CD4-positive, alpha-beta memory T cell (primary cell): ENCODE measurements at regions not wholly inside any gene's neighbourhood (a gene's known extent, or its start where the extent isn't known, plus 50 kb on each side); places are given as distances from the start of the nearest gene placed in this dataset.
A peak's percentile ranks its signal among the peaks of the same experiment; 100 is the strongest.

ENCODE experiments used
- CTCF ChIA-PET: fragments of 350-600 bp; sonication (Branson Sonifier 250); formaldehyde crosslinking; loops from one replicate; lab custom pipeline; 2021; ENCODE audit warnings: inconsistent platforms; ENCODE audit not compliant: partially characterized antibody; lab: Charles Lee
- POLR2A ChIA-PET: fragments of 350-600 bp; sonication (Branson Sonifier 250); formaldehyde crosslinking; loops from one replicate; lab custom pipeline; 2021; ENCODE audit not compliant: partially characterized antibody; lab: Charles Lee
- DNase-seq, 5 donors: peaks; one replicate each; pipeline versions ENCODE4 v3.0.0 to v3.0.0-alpha.2; 2020 to 2022; ENCODE audit warnings: mixed read lengths in 1 of 5
- H3K27ac ChIP-seq: one replicate; pipeline ENCODE4 v1.7.0; 2013; ENCODE audit warnings: low read depth, low read length
- H3K27me3 ChIP-seq: 2 replicates; pipeline ENCODE4 v1.7.0; 2013; ENCODE audit warnings: mild to moderate bottlenecking, low read length, moderate library complexity; ENCODE audit not compliant: insufficient read depth
- H3K36me3 ChIP-seq: 2 replicates; pipeline ENCODE4 v1.7.0; 2013; ENCODE audit warnings: mild to moderate bottlenecking, low read length, moderate library complexity; ENCODE audit not compliant: insufficient read depth
- H3K4me1 ChIP-seq: 2 replicates; pipeline ENCODE4 v1.7.0; 2013; ENCODE audit warnings: mild to moderate bottlenecking, low read length, moderate library complexity; ENCODE audit not compliant: insufficient read depth
- H3K4me3 ChIP-seq, 2 donors: one replicate each; pipeline ENCODE4 v1.7.0; 2013; ENCODE audit warnings: low read length in 2 of 2, mild to moderate bottlenecking in 1 of 2
- H3K9me3 ChIP-seq, 2 donors: one replicate each; pipeline ENCODE4 v1.7.0; 2013; ENCODE audit warnings: low read length in 2 of 2, control low read depth in 1 of 2; ENCODE audit not compliant: control insufficient read depth in 1 of 2
- H3K27ac Mint-ChIP-seq, 7 donors: one replicate each; pipeline ENCODE4 v1.8.0; 2020 to 2021; ENCODE audit warnings: mixed read lengths in 7 of 7, mild to moderate bottlenecking in 6 of 7, inconsistent platforms in 3 of 7, moderate library complexity in 3 of 7
- H3K27me3 Mint-ChIP-seq, 2 donors: one replicate each; pipeline ENCODE4 v1.8.0; 2020 to 2021; ENCODE audit warnings: mixed read lengths in 2 of 2
- H3K36me3 Mint-ChIP-seq, 2 donors: one replicate each; pipeline ENCODE4 v1.8.0; 2020 to 2021; ENCODE audit warnings: mixed read lengths in 2 of 2, inconsistent platforms in 1 of 2, mild to moderate bottlenecking in 1 of 2
- H3K4me1 Mint-ChIP-seq, 4 donors: one replicate each; pipeline ENCODE4 v1.8.0; 2020 to 2021; ENCODE audit warnings: mixed read lengths in 4 of 4, mild to moderate bottlenecking in 1 of 4
- H3K4me3 Mint-ChIP-seq, 8 donors: one replicate each; pipeline ENCODE4 v1.8.0; 2020 to 2021; ENCODE audit warnings: mixed read lengths in 8 of 8, mild to moderate bottlenecking in 7 of 8, moderate library complexity in 6 of 8, inconsistent platforms in 3 of 8
- H3K9me3 Mint-ChIP-seq, 8 donors: one replicate each; pipeline ENCODE4 v1.8.0; 2020 to 2021; ENCODE audit warnings: mixed read lengths in 8 of 8, mild to moderate bottlenecking in 5 of 8, inconsistent platforms in 3 of 8, moderate library complexity in 1 of 8
- intact Hi-C: fragments of 100-400 bp; cut with micrococcal nuclease; formaldehyde crosslinking; loops from one replicate; pipeline ENCODE4 v1.15.1; 2023

DNA sequence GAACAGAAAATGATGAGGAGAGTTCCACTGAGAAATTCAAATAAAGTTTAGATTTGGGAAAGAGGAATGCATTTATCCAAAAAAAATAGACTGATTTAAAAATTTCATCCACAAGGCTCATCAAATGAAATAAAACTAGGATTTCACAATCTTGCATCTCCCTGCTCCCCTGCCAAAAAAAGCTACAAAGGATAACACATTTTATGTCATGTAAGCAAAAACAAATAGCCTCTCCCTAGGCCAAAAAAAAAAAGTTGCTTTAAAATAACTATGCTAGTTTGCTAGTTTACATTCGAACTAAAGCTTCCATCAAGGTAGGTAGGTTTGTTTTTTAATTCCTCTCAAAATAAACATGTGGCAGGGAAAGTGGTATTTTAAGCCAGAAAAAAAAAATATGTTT is 465.5 kb upstream of the ID2 start:
- DNase-seq, result no peak
- no peak overlapping the region for H3K4me3 Mint-ChIP-seq
- no peaks in the 10 kb centered on the region for H3K36me3 Mint-ChIP-seq
- Histone ChIP-seq H3K9me3 (no peaks in the 10 kb centered on the region), H3K4me3 (no peak overlapping the region), H3K27me3 (no peaks in the 10 kb centered on the region), H3K27ac (no peak overlapping the region), H3K36me3 (no peaks in the 10 kb centered on the region), H3K4me1 (no peaks in the 10 kb centered on the region)
- ChIA-PET CTCF (no interaction called here), POLR2A (no interaction called here)
- peaks cover 0 to 2% (median 0%) of the 10 kb centered on the region in 8 donors for H3K9me3 Mint-ChIP-seq
- no peak overlapping the region for H3K27ac Mint-ChIP-seq
- peaks cover 0 to 4% (median 3%) of the 10 kb centered on the region in 4 donors for H3K4me1 Mint-ChIP-seq
- no peaks in the 10 kb centered on the region for H3K27me3 Mint-ChIP-seq
- intact Hi-C loops, result no loop called here

DNA sequence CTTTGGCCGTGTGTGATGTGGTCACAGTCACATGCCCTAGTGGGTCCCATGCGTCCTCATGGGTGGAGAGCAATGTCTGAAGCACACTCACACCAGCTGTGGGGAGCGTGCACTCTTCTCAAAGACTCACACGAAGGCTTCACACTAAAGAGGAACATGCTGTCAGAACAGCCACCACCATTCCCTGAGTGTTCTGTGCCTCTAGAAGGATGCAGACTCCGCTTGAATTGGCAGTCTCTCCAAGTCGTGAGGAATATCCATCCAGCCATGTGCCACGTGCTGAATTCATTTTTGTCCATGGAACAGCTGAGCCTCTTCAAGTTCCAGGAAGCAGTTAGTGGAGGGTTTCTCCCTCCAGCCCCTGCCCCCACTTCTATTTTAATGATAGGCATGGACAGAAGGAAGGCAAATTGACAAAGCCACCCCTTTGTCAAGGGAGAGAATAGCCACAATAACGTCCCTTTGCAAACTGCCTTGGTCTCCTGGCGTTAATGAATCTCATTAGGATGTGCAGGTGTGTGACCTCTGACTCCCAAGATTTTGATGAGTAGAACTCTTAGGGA is 464.3 kb upstream of the ID2 start:
- no peaks in the 10 kb centered on the region for H3K36me3 Mint-ChIP-seq
- CTCF ChIA-PET, result no interaction called here
- intact Hi-C loops, result no loop called here

DNA sequence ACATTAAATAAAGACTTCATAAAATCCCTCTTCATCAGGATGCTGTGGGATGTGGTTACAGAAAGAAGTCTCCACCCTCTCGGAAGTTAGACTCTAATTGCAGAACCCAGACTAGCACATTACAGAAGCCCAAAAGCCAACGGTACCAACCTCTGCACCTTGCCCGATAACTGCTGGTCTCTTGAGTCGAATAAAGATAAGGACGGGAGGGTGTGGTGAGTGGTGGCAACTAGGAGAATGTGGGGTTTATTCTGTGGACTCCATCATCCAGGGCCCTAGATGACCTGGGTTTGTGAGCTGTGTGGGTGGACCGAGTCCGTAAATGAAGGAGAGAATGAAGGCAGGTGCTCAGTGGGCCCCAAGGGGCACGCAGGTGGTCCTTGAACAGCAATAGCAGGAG is 462.8 kb upstream of the ID2 start:
- H3K27me3 ChIP-seq, result no peaks in the 10 kb centered on the region
- H3K27me3 Mint-ChIP-seq, result no peaks in the 10 kb centered on the region
- H3K4me1 Mint-ChIP-seq, result peaks cover 0 to 4% (median 2%) of the 10 kb centered on the region in 4 donors
- ChIA-PET POLR2A (interaction anchor here (0.6 kb wide), 1 partner anchor 247 kb away, joined by 3 read pairs; no protein-coding TSS in a partner anchor), CTCF (no interaction called here)
- no peak overlapping the region for H3K4me3 Mint-ChIP-seq
- H3K27ac Mint-ChIP-seq, result no peak overlapping the region
- H3K4me1 ChIP-seq, result no peaks in the 10 kb centered on the region
- H3K27ac ChIP-seq, result no peak overlapping the region
- DNase-seq, result no peak
- no peaks in the 10 kb centered on the region for H3K36me3 ChIP-seq
- intact Hi-C loops, result no loop called here
- no peaks in the 10 kb centered on the region for H3K36me3 Mint-ChIP-seq
- H3K4me3 ChIP-seq, result no peak overlapping the region
- H3K9me3 Mint-ChIP-seq, result peaks cover 0 to 2% (median 0%) of the 10 kb centered on the region in 8 donors
- H3K9me3 ChIP-seq, result no peaks in the 10 kb centered on the region

More for the DNA sequence above, 464.3 kb upstream of the ID2 start:
- H3K4me1 Mint-ChIP-seq, result peaks cover 0 to 4% (median 3%) of the 10 kb centered on the region in 4 donors
- no peak overlapping the region for H3K4me3 Mint-ChIP-seq
- Histone ChIP-seq H3K4me1 (no peaks in the 10 kb centered on the region), H3K36me3 (no peaks in the 10 kb centered on the region), H3K27ac (no peak overlapping the region), H3K4me3 (no peak overlapping the region), H3K9me3 (no peaks in the 10 kb centered on the region), H3K27me3 (no peaks in the 10 kb centered on the region)
- no peaks in the 10 kb centered on the region for H3K27me3 Mint-ChIP-seq
- POLR2A ChIA-PET, result no interaction called here
- peak overlapping the region in 2 of 7 donors; percentile 10 for H3K27ac Mint-ChIP-seq
- H3K9me3 Mint-ChIP-seq, result peaks cover 0 to 2% (median 0%) of the 10 kb centered on the region in 8 donors
- no peak for DNase-seq

DNA sequence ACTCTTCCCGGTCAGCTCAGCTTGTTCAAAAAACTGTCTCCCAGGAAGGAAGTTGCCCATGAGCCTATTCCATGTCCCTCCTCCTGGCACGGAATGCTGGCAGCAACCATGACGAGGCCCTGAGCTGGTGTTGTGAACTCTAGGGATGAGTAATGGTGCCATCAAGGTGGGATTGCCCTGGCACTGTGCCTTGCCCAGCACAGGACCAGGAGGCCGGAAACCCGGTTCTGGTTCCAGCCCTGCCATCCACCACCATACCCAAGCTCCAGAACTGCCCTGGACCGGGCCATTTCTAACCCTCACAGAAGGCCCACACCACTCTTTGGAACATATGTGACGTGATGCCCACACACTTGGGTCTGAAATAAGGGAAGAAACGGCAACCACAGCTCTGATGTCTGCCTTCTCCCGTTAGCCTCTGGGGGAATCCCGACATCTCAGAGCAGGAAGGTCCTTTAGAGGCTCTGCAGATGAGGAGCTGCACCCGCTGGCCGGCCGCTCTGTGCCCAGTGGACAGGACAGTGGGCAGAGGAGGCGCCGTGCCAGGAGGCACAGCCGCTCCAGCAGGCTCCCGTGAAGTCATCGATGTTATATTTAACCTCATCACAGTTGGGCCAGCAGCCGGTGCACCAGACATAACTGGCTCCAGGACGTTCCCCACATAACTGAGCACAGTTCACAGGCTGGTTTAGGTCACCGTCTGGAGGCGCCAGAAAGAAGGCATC is 462.1 kb upstream of the ID2 start:
- no peaks in the 10 kb centered on the region for H3K27me3 ChIP-seq
- H3K27ac ChIP-seq, result no peak overlapping the region
- no peak overlapping the region for H3K4me3 ChIP-seq
- ChIA-PET POLR2A (interaction anchor here (0.6 kb wide), 1 partner anchor 248 kb away, joined by 3 read pairs; no protein-coding TSS in a partner anchor), CTCF (no interaction called here)
- no peaks in the 10 kb centered on the region for H3K4me1 ChIP-seq
- no peaks in the 10 kb centered on the region for H3K36me3 ChIP-seq
- Mint-ChIP-seq H3K4me1 (peaks cover 0 to 4% (median under 1%) of the 10 kb centered on the region in 4 donors), H3K27ac (no peak overlapping the region), H3K4me3 (no peak overlapping the region), H3K27me3 (no peaks in the 10 kb centered on the region), H3K9me3 (no peaks in the 10 kb centered on the region), H3K36me3 (no peaks in the 10 kb centered on the region)
- no peak for DNase-seq
- H3K9me3 ChIP-seq, result no peaks in the 10 kb centered on the region
- intact Hi-C loops, result loop anchor here (10.0 kb wide), 1 partner anchor 95 kb away; no protein-coding TSS in a partner anchor

DNA sequence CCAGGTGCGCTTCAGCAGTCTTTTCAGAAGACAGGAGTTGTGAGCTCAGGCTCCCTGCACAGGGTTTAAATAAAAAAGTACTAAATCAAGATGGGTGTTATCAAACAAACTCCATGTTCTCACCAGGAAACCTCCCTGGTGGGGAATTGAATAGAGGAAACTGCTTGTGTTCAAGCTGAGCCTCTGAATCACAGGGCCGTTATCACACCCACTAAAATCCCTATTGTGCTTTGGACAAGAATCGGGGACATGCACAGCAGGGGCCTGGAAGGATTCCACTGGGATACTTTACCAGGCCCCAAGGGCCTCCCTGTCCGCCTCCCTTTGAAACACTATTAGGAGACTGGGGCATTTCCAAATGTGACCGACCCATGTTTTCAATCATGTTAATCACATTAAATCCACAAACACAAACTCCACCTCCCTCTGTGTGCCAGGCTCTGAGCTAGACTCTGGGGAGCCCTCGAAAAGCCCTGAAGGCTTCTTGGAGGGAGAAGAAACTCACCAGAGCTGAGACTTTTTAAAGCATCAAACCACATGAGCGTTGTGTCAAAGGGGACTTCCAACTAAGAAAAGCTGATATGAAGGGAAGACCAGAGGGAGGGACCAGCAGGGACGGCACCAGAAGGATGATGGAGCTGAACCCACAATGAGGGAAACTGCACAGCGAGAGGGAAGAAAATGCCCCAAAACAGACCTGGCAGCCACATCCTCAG is 458.7 kb upstream of the ID2 start:
- Mint-ChIP-seq H3K4me3 (no peak overlapping the region), H3K27me3 (no peaks in the 10 kb centered on the region), H3K36me3 (peaks cover 0 to 2% of the 10 kb centered on the region in 2 donors), H3K27ac (no peak overlapping the region), H3K4me1 (peaks cover 0 to 4% (median 0%) of the 10 kb centered on the region in 4 donors), H3K9me3 (no peaks in the 10 kb centered on the region)
- POLR2A ChIA-PET, result no interaction called here
- Histone ChIP-seq H3K36me3 (no peaks in the 10 kb centered on the region), H3K9me3 (no peaks in the 10 kb centered on the region), H3K27ac (no peak overlapping the region), H3K4me1 (no peaks in the 10 kb centered on the region), H3K27me3 (no peaks in the 10 kb centered on the region), H3K4me3 (no peak overlapping the region)
- CTCF ChIA-PET, result no interaction called here
- intact Hi-C loops, result loop anchor here (10.0 kb wide), 1 partner anchor 92 kb away; no protein-coding TSS in a partner anchor
- DNase-seq, result no peak

DNA sequence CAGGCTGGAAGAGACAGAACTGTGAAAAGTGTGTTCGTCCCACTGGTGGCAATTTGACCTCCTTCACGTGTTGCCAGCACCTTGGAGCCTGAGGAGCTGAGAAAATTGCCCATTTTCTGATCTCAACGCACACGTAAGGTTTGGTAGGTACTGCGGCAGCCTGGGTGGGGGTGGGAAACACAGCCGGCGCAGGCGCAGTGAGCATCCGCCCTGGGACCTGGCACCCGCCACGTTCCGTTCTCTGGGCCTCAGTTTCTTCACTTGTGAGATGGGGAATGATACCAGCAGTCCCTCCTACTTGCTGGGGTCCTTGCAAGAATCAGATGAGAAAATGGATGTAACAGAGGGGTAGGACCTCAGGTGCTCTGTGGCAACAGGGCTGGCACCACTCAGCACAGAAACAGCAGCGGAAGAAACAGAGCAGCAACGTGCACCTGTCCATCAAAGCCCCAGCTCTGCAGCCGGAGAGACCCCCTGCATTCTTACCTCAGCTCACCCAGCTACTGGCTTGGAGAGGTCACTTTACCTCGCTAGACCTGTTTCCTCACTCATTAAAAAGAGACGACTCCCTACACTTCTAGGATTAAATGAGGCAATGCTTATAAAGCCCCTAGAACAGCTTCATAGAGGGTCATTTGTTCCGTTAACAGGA is 458.0 kb upstream of the ID2 start:
- Mint-ChIP-seq H3K9me3 (no peaks in the 10 kb centered on the region), H3K4me3 (no peak overlapping the region), H3K27ac (no peak overlapping the region), H3K36me3 (peaks cover 0 to 2% of the 10 kb centered on the region in 2 donors), H3K27me3 (no peaks in the 10 kb centered on the region), H3K4me1 (peaks cover 0 to 3% (median 0%) of the 10 kb centered on the region in 4 donors)
- intact Hi-C loops, result loop anchor here (10.0 kb wide), 1 partner anchor 91 kb away; no protein-coding TSS in a partner anchor
- no peaks in the 10 kb centered on the region for H3K36me3 ChIP-seq
- no peak for DNase-seq
- ChIA-PET POLR2A (no interaction called here), CTCF (no interaction called here)
- H3K4me1 ChIP-seq, result no peaks in the 10 kb centered on the region
- H3K4me3 ChIP-seq, result no peak overlapping the region
- no peak overlapping the region for H3K27ac ChIP-seq
- no peaks in the 10 kb centered on the region for H3K27me3 ChIP-seq
- no peaks in the 10 kb centered on the region for H3K9me3 ChIP-seq
